ENCODE measurements at regions not wholly inside any gene's neighbourhood (a gene's known extent, or its start where the extent isn't known, plus 50 kb on each side); places are given as distances from the start of the nearest gene placed in this dataset.
"Not testable (repeated sequence)": the region's sequence is repeated elsewhere in the genome, so short reads cannot be mapped to it uniquely, and the experiment has no call there.

GRCh38 chr6:56780109-56780508, 137.4 kb upstream of the DST start:
- H3K36me3 Mint-ChIP-seq; H3K4me1 Mint-ChIP-seq; CTCF ChIA-PET; H3K27me3 Mint-ChIP-seq; H3K9me3 Mint-ChIP-seq (ENCODE audit: low read depth); H3K4me3 Mint-ChIP-seq; ATAC-seq; H3K27ac Mint-ChIP-seq; DNase-seq: not testable (repeated sequence)

- H3K9me3 Mint-ChIP-seq (ENCODE audit: low read depth); DNase-seq: not testable (repeated sequence)
Measured at GRCh38 chr6:56778503-56778902, 135.8 kb upstream of the DST start.

GRCh38 chr6:56775498-56776166, 132.9 kb upstream of the DST start:
- no peaks in the 10 kb centered on the region for H3K9me3 Mint-ChIP-seq (ENCODE audit: low read depth)
- no peak overlapping the region for H3K27ac Mint-ChIP-seq
- no peak overlapping the region for H3K4me3 Mint-ChIP-seq
- ATAC-seq (no peak), DNase-seq (no peak)
- no peaks in the 10 kb centered on the region for H3K27me3 Mint-ChIP-seq
- H3K36me3 Mint-ChIP-seq = no peaks in the 10 kb centered on the region
- CTCF ChIA-PET = no interaction called here
- H3K4me1 Mint-ChIP-seq = no peaks in the 10 kb centered on the region

More at GRCh38 chr6:56778503-56778902, 135.8 kb upstream of the DST start:
- H3K4me3 Mint-ChIP-seq, H3K4me1 Mint-ChIP-seq, CTCF ChIA-PET, H3K36me3 Mint-ChIP-seq, ATAC-seq, H3K27me3 Mint-ChIP-seq, H3K27ac Mint-ChIP-seq: not testable (repeated sequence)

GRCh38 chr6:56772737-56773184, 130.1 kb upstream of the DST start:
- no peak overlapping the region for H3K4me3 Mint-ChIP-seq
- ATAC-seq (no peak), DNase-seq (no peak)
- no peaks in the 10 kb centered on the region for H3K36me3 Mint-ChIP-seq
- CTCF ChIA-PET = no interaction called here
- H3K27ac Mint-ChIP-seq = no peak overlapping the region
- no peaks in the 10 kb centered on the region for H3K4me1 Mint-ChIP-seq
- H3K27me3 Mint-ChIP-seq = no peaks in the 10 kb centered on the region
- no peaks in the 10 kb centered on the region for H3K9me3 Mint-ChIP-seq (ENCODE audit: low read depth)

GRCh38 chr6:56771929-56772607, 129.4 kb upstream of the DST start:
- DNase-seq (no peak), ATAC-seq (no peak)
- Mint-ChIP-seq H3K27me3 (no peaks in the 10 kb centered on the region), H3K36me3 (no peaks in the 10 kb centered on the region), H3K27ac (no peak overlapping the region), H3K4me3 (no peak overlapping the region), H3K9me3 (ENCODE audit: low read depth) (no peaks in the 10 kb centered on the region), H3K4me1 (no peaks in the 10 kb centered on the region)
- CTCF ChIA-PET = no interaction called here

GRCh38 chr6:56771189-56771588, 128.5 kb upstream of the DST start:
- H3K9me3 Mint-ChIP-seq (ENCODE audit: low read depth) = no peaks in the 10 kb centered on the region

GRCh38 chr6:56770011-56770520, 127.4 kb upstream of the DST start:
- CTCF ChIA-PET = no interaction called here
- no peaks in the 10 kb centered on the region for H3K9me3 Mint-ChIP-seq (ENCODE audit: low read depth)
- H3K36me3 Mint-ChIP-seq = no peaks in the 10 kb centered on the region

More at GRCh38 chr6:56771189-56771588, 128.5 kb upstream of the DST start:
- ATAC-seq (no peak), DNase-seq (no peak)
- CTCF ChIA-PET = no interaction called here
- Mint-ChIP-seq H3K4me3 (no peak overlapping the region), H3K27me3 (no peaks in the 10 kb centered on the region), H3K4me1 (no peaks in the 10 kb centered on the region), H3K27ac (no peak overlapping the region), H3K36me3 (no peaks in the 10 kb centered on the region)

GRCh38 chr6:56767892-56768531, 125.3 kb upstream of the DST start:
- ATAC-seq = no peak
- no peak for DNase-seq
- no peaks in the 10 kb centered on the region for H3K36me3 Mint-ChIP-seq
- H3K27ac Mint-ChIP-seq = no peak overlapping the region
- H3K4me3 Mint-ChIP-seq = no peak overlapping the region
- no peaks in the 10 kb centered on the region for H3K27me3 Mint-ChIP-seq
- CTCF ChIA-PET = no interaction called here
- H3K9me3 Mint-ChIP-seq (ENCODE audit: low read depth) = no peaks in the 10 kb centered on the region
- no peaks in the 10 kb centered on the region for H3K4me1 Mint-ChIP-seq

More at GRCh38 chr6:56770011-56770520, 127.4 kb upstream of the DST start:
- Mint-ChIP-seq H3K27me3 (no peaks in the 10 kb centered on the region), H3K27ac (no peak overlapping the region), H3K4me1 (no peaks in the 10 kb centered on the region), H3K4me3 (no peak overlapping the region)
- no peak for DNase-seq
- no peak for ATAC-seq

- H3K27ac Mint-ChIP-seq = no peak overlapping the region
- no peak for ATAC-seq
Measured at GRCh38 chr6:56767435-56767834, 124.7 kb upstream of the DST start.

GRCh38 chr6:56766806-56767178, 124.1 kb upstream of the DST start:
- no peak overlapping the region for H3K4me3 Mint-ChIP-seq
- ATAC-seq = no peak
- H3K9me3 Mint-ChIP-seq (ENCODE audit: low read depth) = no peaks in the 10 kb centered on the region
- CTCF ChIA-PET = no interaction called here
- no peak overlapping the region for H3K27ac Mint-ChIP-seq
- DNase-seq = no peak
- H3K4me1 Mint-ChIP-seq = no peaks in the 10 kb centered on the region
- H3K27me3 Mint-ChIP-seq = no peaks in the 10 kb centered on the region
- no peaks in the 10 kb centered on the region for H3K36me3 Mint-ChIP-seq

More at GRCh38 chr6:56767435-56767834, 124.7 kb upstream of the DST start:
- CTCF ChIA-PET = no interaction called here
- H3K36me3 Mint-ChIP-seq = no peaks in the 10 kb centered on the region
- no peak for DNase-seq
- H3K9me3 Mint-ChIP-seq (ENCODE audit: low read depth) = no peaks in the 10 kb centered on the region
- H3K27me3 Mint-ChIP-seq = no peaks in the 10 kb centered on the region
- H3K4me3 Mint-ChIP-seq = no peak overlapping the region
- no peaks in the 10 kb centered on the region for H3K4me1 Mint-ChIP-seq

GRCh38 chr6:56766139-56766805, 123.6 kb upstream of the DST start:
- H3K9me3 Mint-ChIP-seq (ENCODE audit: low read depth) = no peaks in the 10 kb centered on the region
- CTCF ChIA-PET = no interaction called here
- no peaks in the 10 kb centered on the region for H3K27me3 Mint-ChIP-seq
- H3K36me3 Mint-ChIP-seq = no peaks in the 10 kb centered on the region
- H3K27ac Mint-ChIP-seq = no peak overlapping the region
- DNase-seq (no peak), ATAC-seq (no peak)
- H3K4me1 Mint-ChIP-seq = no peaks in the 10 kb centered on the region
- H3K4me3 Mint-ChIP-seq = no peak overlapping the region

- CTCF ChIA-PET = no interaction called here
- no peaks in the 10 kb centered on the region for H3K9me3 Mint-ChIP-seq (ENCODE audit: low read depth)
Measured at GRCh38 chr6:56765494-56765893, 122.8 kb upstream of the DST start.

GRCh38 chr6:56764081-56764566, 121.4 kb upstream of the DST start:
- Mint-ChIP-seq H3K4me1 (no peaks in the 10 kb centered on the region), H3K4me3 (no peak overlapping the region), H3K9me3 (ENCODE audit: low read depth) (no peaks in the 10 kb centered on the region), H3K36me3 (no peaks in the 10 kb centered on the region), H3K27me3 (no peaks in the 10 kb centered on the region), H3K27ac (no peak overlapping the region)
- DNase-seq (no peak), ATAC-seq (no peak)
- CTCF ChIA-PET = no interaction called here

More at GRCh38 chr6:56765494-56765893, 122.8 kb upstream of the DST start:
- DNase-seq (no peak), ATAC-seq (no peak)
- Mint-ChIP-seq H3K36me3 (no peaks in the 10 kb centered on the region), H3K27me3 (no peaks in the 10 kb centered on the region), H3K4me1 (no peaks in the 10 kb centered on the region), H3K27ac (no peak overlapping the region), H3K4me3 (no peak overlapping the region)
